HepG2 (cell line): ENCODE measurements at regions not wholly inside any gene's neighbourhood (a gene's known extent, or its start where the extent isn't known, plus 50 kb on each side); places are given as distances from the start of the nearest gene placed in this dataset.
A peak's percentile ranks its signal among the peaks of the same experiment; 100 is the strongest.

ENCODE experiments used
- CHD4 ChIP-seq: fragments of 200-600 bp; sonication (generic); IDR thresholded peaks from 2 replicates; pipeline ENCODE4 v1.7.0; 2017; ENCODE audit warnings: mild to moderate bottlenecking, low read length, borderline replicate concordance
- JUNB ChIP-seq: sonication (generic); formaldehyde crosslinking; IDR thresholded peaks from 2 replicates; pipeline ENCODE4 v1.8.0; 2022; ENCODE audit warnings: missing genetic modification reagents, mild to moderate bottlenecking, borderline replicate concordance
- STAG1 ChIP-seq: sonication (generic); formaldehyde crosslinking; IDR thresholded peaks from 2 replicates; pipeline ENCODE4 v1.4.0; 2020; ENCODE audit warnings: missing genetic modification reagents
- ZNF44 ChIP-seq: sonication (generic); formaldehyde crosslinking; IDR thresholded peaks from 2 replicates; pipeline ENCODE4 v1.5.1; 2020; ENCODE audit warnings: mild to moderate bottlenecking, missing genetic modification reagents
- ZNF558 ChIP-seq: sonication (generic); formaldehyde crosslinking; IDR thresholded peaks from 2 replicates; pipeline ENCODE4 v1.9.0; 2022; ENCODE audit warnings: mild to moderate bottlenecking, missing genetic modification reagents, borderline replicate concordance
- ZNF670 ChIP-seq: sonication (generic); formaldehyde crosslinking; IDR thresholded peaks from 2 replicates; pipeline ENCODE4 v1.8.0; 2022; ENCODE audit warnings: mild to moderate bottlenecking, missing genetic modification reagents, borderline replicate concordance
- TF ChIP-seq, protein P1 (sequence below): sonication (generic); formaldehyde crosslinking; IDR thresholded peaks from 2 replicates; pipeline ENCODE4 v1.4.0; 2020; ENCODE audit warnings: missing genetic modification reagents, mild to moderate bottlenecking, borderline replicate concordance
- TF ChIP-seq, protein P2 (sequence below): sonication (generic); formaldehyde crosslinking; IDR thresholded peaks from 2 replicates; pipeline ENCODE4 v1.5.0; 2020; ENCODE audit warnings: missing genetic modification reagents, mild to moderate bottlenecking, borderline replicate concordance
- TF ChIP-seq, protein P3 (sequence below): sonication (generic); formaldehyde crosslinking; IDR thresholded peaks from 2 replicates; pipeline ENCODE4 v1.4.0; 2020; ENCODE audit warnings: low read depth, missing genetic modification reagents

DNA sequence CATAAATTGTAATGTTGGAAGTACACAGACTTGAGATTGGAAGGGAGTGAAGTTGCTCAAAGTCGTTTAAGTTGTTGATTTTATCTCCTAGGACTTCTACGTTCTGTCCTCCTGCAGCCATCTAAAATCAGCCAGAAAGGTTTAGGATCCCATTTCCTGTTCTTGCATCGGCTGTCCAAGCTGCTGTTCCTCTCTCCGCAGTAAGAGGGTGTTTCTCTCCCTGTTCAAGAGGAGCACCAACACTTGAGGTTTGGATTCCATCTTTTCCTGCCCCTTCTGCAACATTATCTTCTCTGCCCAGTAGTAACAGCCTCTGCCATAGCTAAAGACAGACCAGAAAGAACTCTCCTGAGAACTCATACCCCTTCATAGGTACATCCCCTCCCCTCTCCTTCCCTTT, 373.4 kb downstream of the GADD45G start (continued):
- TF ChIP-seq, protein P1, sequence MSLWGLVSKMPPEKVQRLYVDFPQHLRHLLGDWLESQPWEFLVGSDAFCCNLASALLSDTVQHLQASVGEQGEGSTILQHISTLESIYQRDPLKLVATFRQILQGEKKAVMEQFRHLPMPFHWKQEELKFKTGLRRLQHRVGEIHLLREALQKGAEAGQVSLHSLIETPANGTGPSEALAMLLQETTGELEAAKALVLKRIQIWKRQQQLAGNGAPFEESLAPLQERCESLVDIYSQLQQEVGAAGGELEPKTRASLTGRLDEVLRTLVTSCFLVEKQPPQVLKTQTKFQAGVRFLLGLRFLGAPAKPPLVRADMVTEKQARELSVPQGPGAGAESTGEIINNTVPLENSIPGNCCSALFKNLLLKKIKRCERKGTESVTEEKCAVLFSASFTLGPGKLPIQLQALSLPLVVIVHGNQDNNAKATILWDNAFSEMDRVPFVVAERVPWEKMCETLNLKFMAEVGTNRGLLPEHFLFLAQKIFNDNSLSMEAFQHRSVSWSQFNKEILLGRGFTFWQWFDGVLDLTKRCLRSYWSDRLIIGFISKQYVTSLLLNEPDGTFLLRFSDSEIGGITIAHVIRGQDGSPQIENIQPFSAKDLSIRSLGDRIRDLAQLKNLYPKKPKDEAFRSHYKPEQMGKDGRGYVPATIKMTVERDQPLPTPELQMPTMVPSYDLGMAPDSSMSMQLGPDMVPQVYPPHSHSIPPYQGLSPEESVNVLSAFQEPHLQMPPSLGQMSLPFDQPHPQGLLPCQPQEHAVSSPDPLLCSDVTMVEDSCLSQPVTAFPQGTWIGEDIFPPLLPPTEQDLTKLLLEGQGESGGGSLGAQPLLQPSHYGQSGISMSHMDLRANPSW (CRISPR knock-in tag), result no peak
- TF ChIP-seq STAG1 (CRISPR knock-in tag) (peak; percentile 25; the same call in 1 of the 2 replicates), JUNB (no peak), ZNF670 (no peak), ZNF558 (CRISPR knock-in tag) (no peak), ZNF44 (CRISPR knock-in tag) (no peak), CHD4 (no peak)
- TF ChIP-seq, protein P2, sequence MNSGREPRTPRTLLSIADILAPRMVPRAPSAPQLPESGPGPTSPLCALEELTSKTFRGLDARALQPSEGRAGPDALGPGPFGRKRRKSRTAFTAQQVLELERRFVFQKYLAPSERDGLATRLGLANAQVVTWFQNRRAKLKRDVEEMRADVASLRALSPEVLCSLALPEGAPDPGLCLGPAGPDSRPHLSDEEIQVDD (CRISPR knock-in tag), result no peak
- TF ChIP-seq, protein P3, sequence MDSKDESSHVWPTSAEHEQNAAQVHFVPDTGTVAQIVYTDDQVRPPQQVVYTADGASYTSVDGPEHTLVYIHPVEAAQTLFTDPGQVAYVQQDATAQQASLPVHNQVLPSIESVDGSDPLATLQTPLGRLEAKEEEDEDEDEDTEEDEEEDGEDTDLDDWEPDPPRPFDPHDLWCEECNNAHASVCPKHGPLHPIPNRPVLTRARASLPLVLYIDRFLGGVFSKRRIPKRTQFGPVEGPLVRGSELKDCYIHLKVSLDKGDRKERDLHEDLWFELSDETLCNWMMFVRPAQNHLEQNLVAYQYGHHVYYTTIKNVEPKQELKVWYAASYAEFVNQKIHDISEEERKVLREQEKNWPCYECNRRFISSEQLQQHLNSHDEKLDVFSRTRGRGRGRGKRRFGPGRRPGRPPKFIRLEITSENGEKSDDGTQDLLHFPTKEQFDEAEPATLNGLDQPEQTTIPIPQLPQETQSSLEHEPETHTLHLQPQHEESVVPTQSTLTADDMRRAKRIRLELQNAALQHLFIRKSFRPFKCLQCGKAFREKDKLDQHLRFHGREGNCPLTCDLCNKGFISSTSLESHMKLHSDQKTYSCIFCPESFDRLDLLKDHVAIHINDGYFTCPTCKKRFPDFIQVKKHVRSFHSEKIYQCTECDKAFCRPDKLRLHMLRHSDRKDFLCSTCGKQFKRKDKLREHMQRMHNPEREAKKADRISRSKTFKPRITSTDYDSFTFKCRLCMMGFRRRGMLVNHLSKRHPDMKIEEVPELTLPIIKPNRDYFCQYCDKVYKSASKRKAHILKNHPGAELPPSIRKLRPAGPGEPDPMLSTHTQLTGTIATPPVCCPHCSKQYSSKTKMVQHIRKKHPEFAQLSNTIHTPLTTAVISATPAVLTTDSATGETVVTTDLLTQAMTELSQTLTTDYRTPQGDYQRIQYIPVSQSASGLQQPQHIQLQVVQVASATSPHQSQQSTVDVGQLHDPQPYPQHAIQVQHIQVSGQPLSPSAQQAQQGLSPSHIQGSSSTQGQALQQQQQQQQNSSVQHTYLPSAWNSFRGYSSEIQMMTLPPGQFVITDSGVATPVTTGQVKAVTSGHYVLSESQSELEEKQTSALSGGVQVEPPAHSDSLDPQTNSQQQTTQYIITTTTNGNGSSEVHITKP (CRISPR knock-in tag), result no peak
